SK-N-MC (cell line): ENCODE measurements at regions not wholly inside any gene's neighbourhood (a gene's known extent, or its start where the extent isn't known, plus 50 kb on each side); places are given as distances from the start of the nearest gene placed in this dataset.

ENCODE experiments used
- EZH2 ChIP-seq: fragments of 200-600 bp; sonication (generic); IDR thresholded peaks from one replicate; pipeline ENCODE4 v1.6.1; 2017; ENCODE audit warnings: antibody characterized with exemption
- FOXP2 ChIP-seq: optimal IDR thresholded peaks from 2 replicates; pipeline ENCODE3; 2011; ENCODE audit warnings: mild to moderate bottlenecking, moderate library complexity; ENCODE audit not compliant: insufficient read depth; ENCODE audit errors: extremely low read length, control extremely low read depth
- POLR2AphosphoS5 ChIP-seq: IDR thresholded peaks from 2 replicates; pipeline ENCODE4 v1.6.1; 2012; ENCODE audit warnings: mild to moderate bottlenecking, low read depth, low read length, borderline replicate concordance

GRCh38 chr3:194283221-194284006 lies 67.7 kb downstream of the CPN2 start:
- TF ChIP-seq EZH2: no peak
- no peak for TF ChIP-seq POLR2AphosphoS5
- TF ChIP-seq FOXP2: no peak
